Effector memory CD8-positive, alpha-beta T cell (primary cell): ENCODE measurements at regions not wholly inside any gene's neighbourhood (a gene's known extent, or its start where the extent isn't known, plus 50 kb on each side); places are given as distances from the start of the nearest gene placed in this dataset.

ENCODE experiments used
- ATAC-seq: fragments of 150-1000 bp; cut with Tn5 transposase; replicated peaks from 2 replicates; pipeline ENCODE4 v1.10.0; 2021; ENCODE audit warnings: mild to moderate bottlenecking, moderate library complexity
- DNase-seq, 3 experiments: peaks; one replicate each; pipeline ENCODE4 v3.0.0; 2021
- H3K27ac Mint-ChIP-seq, 2 donors: one replicate each; pipeline ENCODE4 v1.8.0; 2022; ENCODE audit warnings: mild to moderate bottlenecking in 2 of 2, mixed read lengths in 2 of 2, moderate library complexity in 2 of 2
- H3K27me3 Mint-ChIP-seq, 2 donors: one replicate each; pipeline ENCODE4 v1.8.0; 2022; ENCODE audit warnings: mixed read lengths in 2 of 2
- H3K36me3 Mint-ChIP-seq: one replicate; pipeline ENCODE4 v1.8.0; 2022; ENCODE audit warnings: mild to moderate bottlenecking, moderate library complexity, mixed read lengths; ENCODE audit not compliant: insufficient read depth
- H3K4me1 Mint-ChIP-seq, 2 donors: one replicate each; pipeline ENCODE4 v1.8.0; 2022; ENCODE audit warnings: low read depth in 2 of 2, mixed read lengths in 2 of 2
- H3K4me3 Mint-ChIP-seq, 2 donors: one replicate each; pipeline ENCODE4 v1.8.0; 2022; ENCODE audit warnings: mild to moderate bottlenecking in 2 of 2, mixed read lengths in 2 of 2, moderate library complexity in 2 of 2
- H3K9me3 Mint-ChIP-seq, 2 donors: one replicate each; pipeline ENCODE4 v1.8.0; 2022; ENCODE audit warnings: mixed read lengths in 2 of 2

- H3K36me3 Mint-ChIP-seq: peaks cover 2% of the 10 kb centered on the region
- ATAC-seq (no peak), DNase-seq (no peak)
- no peaks in the 10 kb centered on the region for H3K9me3 Mint-ChIP-seq
- H3K27ac Mint-ChIP-seq: no peak overlapping the region
- peaks cover 3 to 13% of the 10 kb centered on the region in 2 donors for H3K27me3 Mint-ChIP-seq
- H3K4me3 Mint-ChIP-seq: no peak overlapping the region
- no peaks in the 10 kb centered on the region for H3K4me1 Mint-ChIP-seq
Observed at GRCh38 chr15:31805090-31805662, 225.1 kb upstream of the CHRNA7 start.

- ATAC-seq (no peak), DNase-seq (no peak)
- Mint-ChIP-seq H3K4me3 (no peak overlapping the region), H3K27me3 (peaks cover 4 to 5% of the 10 kb centered on the region in 2 donors), H3K4me1 (no peaks in the 10 kb centered on the region), H3K27ac (no peak overlapping the region), H3K9me3 (no peaks in the 10 kb centered on the region), H3K36me3 (peaks cover 2% of the 10 kb centered on the region)
Observed at GRCh38 chr15:31806106-31806505, 224.2 kb upstream of the CHRNA7 start.

DNA sequence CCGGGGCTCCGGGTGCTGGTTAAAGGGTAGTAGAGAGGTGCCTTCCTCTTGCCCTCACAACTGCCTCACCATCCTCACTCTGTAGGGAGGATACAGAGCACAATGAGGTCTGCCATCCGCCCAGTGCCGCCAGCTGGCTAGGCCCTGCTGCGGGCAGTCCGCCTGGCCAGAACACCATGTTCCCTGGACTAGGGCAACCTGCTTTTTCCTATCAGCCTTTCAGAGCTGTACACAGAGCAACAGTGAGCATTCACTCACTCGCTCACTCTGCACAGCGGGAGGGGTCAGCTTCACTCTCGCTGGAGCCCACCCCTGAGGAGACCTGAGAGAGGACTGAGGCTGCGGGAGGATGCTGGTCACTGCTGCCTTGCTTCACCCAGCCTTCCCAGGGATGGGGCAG is 218.7 kb upstream of the CHRNA7 start:
- DNase-seq (no peak), ATAC-seq (no peak)
- H3K36me3 Mint-ChIP-seq: no peaks in the 10 kb centered on the region
- no peak overlapping the region for H3K4me3 Mint-ChIP-seq
- no peaks in the 10 kb centered on the region for H3K9me3 Mint-ChIP-seq
- H3K4me1 Mint-ChIP-seq: no peaks in the 10 kb centered on the region
- H3K27ac Mint-ChIP-seq: no peak overlapping the region
- peaks cover 0 to 5% of the 10 kb centered on the region in 2 donors for H3K27me3 Mint-ChIP-seq

DNA sequence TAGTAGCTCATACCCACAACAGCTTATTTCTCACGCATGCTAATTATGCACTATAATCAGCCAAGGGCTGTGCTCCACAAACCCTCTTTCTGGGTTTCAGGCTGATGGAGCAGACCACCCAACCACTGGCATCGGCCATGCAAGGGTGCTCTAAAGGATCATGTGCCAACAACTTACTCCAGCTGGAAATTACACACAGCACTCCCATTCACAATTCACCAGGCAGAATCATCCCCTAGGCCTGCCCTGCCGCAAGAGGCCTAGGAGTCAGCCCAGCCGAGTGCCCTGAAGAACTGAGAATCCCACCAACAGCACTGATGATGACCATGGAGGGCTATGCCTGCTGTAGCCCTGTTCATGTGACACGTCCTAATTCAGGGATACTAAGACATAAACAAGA is 216.2 kb upstream of the CHRNA7 start:
- no peak overlapping the region for H3K4me3 Mint-ChIP-seq
- no peaks in the 10 kb centered on the region for H3K36me3 Mint-ChIP-seq
- no peaks in the 10 kb centered on the region for H3K9me3 Mint-ChIP-seq
- DNase-seq (no peak), ATAC-seq (no peak)
- no peak overlapping the region for H3K27ac Mint-ChIP-seq
- peaks cover 0 to 9% of the 10 kb centered on the region in 2 donors for H3K27me3 Mint-ChIP-seq
- no peaks in the 10 kb centered on the region for H3K4me1 Mint-ChIP-seq

DNA sequence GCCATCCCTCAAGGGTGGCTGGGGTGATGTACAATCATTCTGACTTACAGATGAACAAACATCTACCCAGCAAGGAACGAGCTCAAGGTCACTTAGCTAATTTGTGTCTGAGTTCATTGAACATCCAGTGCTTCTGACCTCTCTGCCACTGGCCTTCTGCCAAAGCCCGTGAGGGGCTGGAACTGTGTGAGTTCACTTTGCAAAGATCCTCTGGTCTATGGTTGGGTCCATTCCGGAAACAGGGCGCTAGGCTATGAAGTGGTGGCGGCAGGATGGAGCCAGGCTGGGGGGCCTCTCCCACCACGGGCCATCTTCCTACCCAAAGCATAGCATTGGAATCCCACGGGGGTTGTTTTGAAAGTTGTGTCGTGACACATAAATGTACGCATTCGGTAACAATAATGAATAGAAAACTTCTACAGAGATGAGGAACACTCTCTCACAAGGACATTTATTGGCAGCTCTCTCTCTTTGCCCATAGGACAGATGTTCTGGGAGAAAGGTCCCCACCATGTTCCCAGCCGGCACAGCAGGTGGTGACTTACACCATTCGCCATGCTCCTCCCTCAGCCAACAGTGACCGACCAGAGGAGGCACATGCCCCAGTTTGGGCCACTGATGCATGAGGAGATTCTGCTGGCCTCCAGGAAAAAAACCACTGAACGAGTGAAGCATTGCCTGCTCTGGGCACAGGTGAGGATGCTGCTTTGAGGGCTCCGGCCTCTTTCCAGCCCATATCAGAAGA is 214.7 kb upstream of the CHRNA7 start:
- H3K4me3 Mint-ChIP-seq: no peak overlapping the region
- DNase-seq (no peak), ATAC-seq (no peak)
- no peaks in the 10 kb centered on the region for H3K9me3 Mint-ChIP-seq
- no peak overlapping the region for H3K27ac Mint-ChIP-seq
- H3K4me1 Mint-ChIP-seq: no peaks in the 10 kb centered on the region
- no peaks in the 10 kb centered on the region for H3K36me3 Mint-ChIP-seq
- peaks cover 4 to 5% of the 10 kb centered on the region in 2 donors for H3K27me3 Mint-ChIP-seq

GRCh38 chr15:31822463-31822862 is 207.9 kb upstream of the CHRNA7 start:
- Mint-ChIP-seq H3K4me3 (no peak overlapping the region), H3K9me3 (no peaks in the 10 kb centered on the region), H3K4me1 (no peaks in the 10 kb centered on the region), H3K27ac (no peak overlapping the region), H3K36me3 (peaks cover 4% of the 10 kb centered on the region), H3K27me3 (peaks cover 29 to 70% of the 10 kb centered on the region in 2 donors)
- no peak for ATAC-seq
- no peak for DNase-seq

- Mint-ChIP-seq H3K27ac (no peak overlapping the region), H3K27me3 (peaks cover 26 to 78% of the 10 kb centered on the region in 2 donors), H3K36me3 (peaks cover 4% of the 10 kb centered on the region), H3K4me3 (no peak overlapping the region), H3K4me1 (no peaks in the 10 kb centered on the region), H3K9me3 (no peaks in the 10 kb centered on the region)
- no peak for ATAC-seq
- DNase-seq: no peak
Observed at GRCh38 chr15:31824024-31824423, 206.3 kb upstream of the CHRNA7 start.

DNA sequence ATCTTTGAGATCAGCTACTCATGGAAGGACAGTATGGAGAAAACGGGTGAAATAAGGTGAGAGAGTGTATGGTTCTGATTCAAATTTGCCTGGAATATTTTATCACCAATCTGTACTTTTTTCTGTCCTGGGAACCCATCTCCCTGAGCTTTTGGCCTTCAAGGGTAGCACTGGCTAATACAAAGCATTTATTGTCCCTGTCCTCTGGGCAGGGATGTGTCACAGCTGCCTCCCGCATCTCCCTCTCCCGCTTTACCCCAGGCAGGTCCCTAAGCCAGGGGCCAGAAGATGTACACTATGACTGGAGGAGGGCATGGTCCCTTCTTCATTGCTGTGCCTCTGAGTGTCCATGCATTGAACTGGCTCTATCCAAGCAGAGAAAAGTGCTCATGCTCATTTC is 201.7 kb upstream of the CHRNA7 start:
- Mint-ChIP-seq H3K4me3 (no peak overlapping the region), H3K4me1 (no peaks in the 10 kb centered on the region), H3K36me3 (no peaks in the 10 kb centered on the region), H3K9me3 (no peaks in the 10 kb centered on the region), H3K27ac (no peak overlapping the region), H3K27me3 (peaks cover 25 to 79% of the 10 kb centered on the region in 2 donors)
- DNase-seq (no peak), ATAC-seq (no peak)

DNA sequence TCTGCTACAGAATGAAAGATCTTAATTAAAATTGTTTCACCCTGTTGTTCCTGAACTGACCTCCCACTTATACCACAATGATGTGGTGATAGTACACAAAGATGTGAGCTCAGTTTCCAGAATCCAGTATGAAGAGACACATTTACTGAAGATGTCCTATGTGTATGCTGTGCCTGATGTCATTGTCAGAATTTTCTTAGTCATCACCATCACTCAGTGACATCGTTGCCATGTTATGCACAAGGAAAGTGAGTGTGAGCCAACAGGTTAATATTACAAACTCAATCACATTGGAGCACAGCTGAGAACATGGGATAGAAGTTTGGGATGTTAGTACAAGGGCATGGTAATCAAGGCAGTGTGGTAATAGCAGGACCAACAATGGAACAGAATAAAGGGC is 199.7 kb upstream of the CHRNA7 start:
- DNase-seq (no peak), ATAC-seq (no peak)
- Mint-ChIP-seq H3K4me1 (no peaks in the 10 kb centered on the region), H3K27ac (no peak overlapping the region), H3K9me3 (no peaks in the 10 kb centered on the region), H3K4me3 (no peak overlapping the region), H3K36me3 (no peaks in the 10 kb centered on the region), H3K27me3 (peaks cover 25 to 72% of the 10 kb centered on the region in 2 donors)

GRCh38 chr15:31831596-31831995 is 198.7 kb upstream of the CHRNA7 start:
- H3K36me3 Mint-ChIP-seq: no peaks in the 10 kb centered on the region
- H3K4me3 Mint-ChIP-seq: no peak overlapping the region
- no peak overlapping the region for H3K27ac Mint-ChIP-seq
- DNase-seq (no peak), ATAC-seq (no peak)
- H3K9me3 Mint-ChIP-seq: no peaks in the 10 kb centered on the region
- peaks cover 25 to 62% of the 10 kb centered on the region in 2 donors for H3K27me3 Mint-ChIP-seq
- H3K4me1 Mint-ChIP-seq: no peaks in the 10 kb centered on the region

DNA sequence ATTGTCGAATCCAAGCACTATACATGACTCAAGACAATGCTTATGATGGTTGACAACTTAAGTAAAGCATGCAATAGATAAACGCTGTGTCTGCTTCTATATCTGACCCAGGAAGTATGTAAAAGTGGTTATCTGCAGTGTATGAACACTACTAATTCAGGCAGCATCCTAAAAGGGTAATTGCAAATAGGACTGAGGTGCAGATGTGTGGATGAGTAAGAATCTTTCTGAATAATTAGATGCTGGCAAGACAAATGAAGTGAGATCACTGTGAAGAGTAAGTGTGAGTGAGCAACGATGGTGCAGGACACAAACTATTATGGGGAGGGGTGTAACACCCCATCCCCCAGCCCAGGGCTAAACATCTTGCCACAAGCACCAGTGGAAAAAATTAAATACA is 195.7 kb upstream of the CHRNA7 start:
- DNase-seq (no peak), ATAC-seq (no peak)
- Mint-ChIP-seq H3K9me3 (no peaks in the 10 kb centered on the region), H3K27ac (no peak overlapping the region), H3K36me3 (no peaks in the 10 kb centered on the region), H3K4me1 (no peaks in the 10 kb centered on the region), H3K27me3 (peaks cover 32 to 50% of the 10 kb centered on the region in 2 donors), H3K4me3 (no peak overlapping the region)

- H3K36me3 Mint-ChIP-seq: no peaks in the 10 kb centered on the region
- ATAC-seq (no peak), DNase-seq (no peak)
- H3K27ac Mint-ChIP-seq: no peak overlapping the region
- no peak overlapping the region for H3K4me3 Mint-ChIP-seq
- H3K4me1 Mint-ChIP-seq: no peaks in the 10 kb centered on the region
- H3K27me3 Mint-ChIP-seq: peaks cover 21 to 39% of the 10 kb centered on the region in 2 donors
- H3K9me3 Mint-ChIP-seq: no peaks in the 10 kb centered on the region
Observed at GRCh38 chr15:31839388-31839787, 190.9 kb upstream of the CHRNA7 start.

DNA sequence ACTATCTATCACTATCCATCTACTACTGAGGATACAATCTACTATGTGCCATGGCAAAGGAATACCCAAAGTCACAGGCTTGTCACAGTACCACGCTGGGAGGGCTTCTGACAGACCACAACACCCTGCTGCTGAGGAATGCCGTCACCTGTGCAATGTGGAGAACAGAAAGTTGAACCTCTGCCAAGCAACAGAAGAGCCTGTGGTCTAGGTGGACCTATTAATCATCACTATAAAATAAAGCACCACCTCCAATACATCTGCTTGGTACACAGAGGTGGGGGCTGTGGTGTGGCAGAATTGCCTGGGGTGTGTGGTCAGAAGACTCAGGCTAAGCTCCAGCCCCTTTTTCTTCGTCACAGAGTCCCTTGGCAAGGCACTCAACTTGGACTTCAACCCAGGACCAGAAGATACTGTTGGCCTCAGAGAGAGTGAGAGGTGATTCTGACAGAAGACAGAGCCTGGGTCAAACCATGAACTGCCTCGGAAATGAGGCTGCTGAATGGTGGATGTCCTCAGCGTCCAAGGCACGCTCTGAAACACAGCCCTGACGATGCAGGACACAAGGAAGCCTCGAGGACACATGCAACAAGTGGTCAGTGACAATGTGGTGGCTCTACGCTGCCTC is 189.4 kb upstream of the CHRNA7 start:
- ATAC-seq (no peak), DNase-seq (no peak)
- H3K27me3 Mint-ChIP-seq: peaks cover 29 to 44% of the 10 kb centered on the region in 2 donors
- no peak overlapping the region for H3K27ac Mint-ChIP-seq
- no peaks in the 10 kb centered on the region for H3K9me3 Mint-ChIP-seq
- no peaks in the 10 kb centered on the region for H3K36me3 Mint-ChIP-seq
- H3K4me3 Mint-ChIP-seq: no peak overlapping the region
- no peaks in the 10 kb centered on the region for H3K4me1 Mint-ChIP-seq
